Upper lobe of left lung (tissue), 4 donors: ENCODE measurements at regions not wholly inside any gene's neighbourhood (a gene's known extent, or its start where the extent isn't known, plus 50 kb on each side); places are given as distances from the start of the nearest gene placed in this dataset.

ENCODE experiments used
- EP300 ChIP-seq, 4 donors: sonication (generic); formaldehyde crosslinking; IDR thresholded peaks; one replicate each; pipeline ENCODE4 v1.5.1; 2017; ENCODE audit warnings: antibody characterized with exemption in 4 of 4, control low read depth in 2 of 4
- POLR2A ChIP-seq, 4 donors: fragments of 450-650 bp; IDR thresholded peaks; one replicate each; pipeline ENCODE4 v1.5.1; 2016 to 2017; ENCODE audit warnings: antibody characterized with exemption in 4 of 4, mild to moderate bottlenecking in 2 of 4
- POLR2AphosphoS5 ChIP-seq, 2 donors: sonication (generic); formaldehyde crosslinking; IDR thresholded peaks; one replicate each; pipeline ENCODE4 v1.5.1; 2017; ENCODE audit warnings: antibody characterized with exemption in 2 of 2
- TF ChIP-seq, protein P1 (sequence below), 6 experiments: fragments of 450-650 bp in 4 of 6; fragments of 200-600 bp in 2 of 6; sonication (generic) in 2 of 6; IDR thresholded peaks; one replicate each; pipeline ENCODE4 v1.5.1; 2016 to 2019; ENCODE audit warnings: antibody characterized with exemption in 6 of 6

DNA sequence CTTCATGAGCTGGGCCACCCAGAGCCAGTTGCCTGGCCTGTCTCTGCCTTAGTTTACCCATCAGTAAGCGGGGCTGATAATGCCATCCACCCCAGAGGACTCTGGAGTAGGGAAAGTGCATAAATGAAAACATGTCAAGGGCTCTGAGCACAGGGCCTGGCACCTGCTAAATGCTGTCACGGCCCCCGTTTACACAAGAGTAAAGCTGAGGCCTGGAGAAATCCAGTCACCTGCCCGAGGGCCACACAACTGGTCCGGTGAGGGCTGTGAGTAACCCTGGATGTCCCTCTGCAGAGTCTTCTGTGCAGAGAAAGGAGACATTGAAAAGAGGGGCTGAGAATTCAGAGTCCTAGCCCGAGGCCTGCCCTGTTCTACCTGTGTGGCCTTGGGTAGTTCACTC, 110.6 kb upstream of the ANO1 start:
- TF ChIP-seq, protein P1, sequence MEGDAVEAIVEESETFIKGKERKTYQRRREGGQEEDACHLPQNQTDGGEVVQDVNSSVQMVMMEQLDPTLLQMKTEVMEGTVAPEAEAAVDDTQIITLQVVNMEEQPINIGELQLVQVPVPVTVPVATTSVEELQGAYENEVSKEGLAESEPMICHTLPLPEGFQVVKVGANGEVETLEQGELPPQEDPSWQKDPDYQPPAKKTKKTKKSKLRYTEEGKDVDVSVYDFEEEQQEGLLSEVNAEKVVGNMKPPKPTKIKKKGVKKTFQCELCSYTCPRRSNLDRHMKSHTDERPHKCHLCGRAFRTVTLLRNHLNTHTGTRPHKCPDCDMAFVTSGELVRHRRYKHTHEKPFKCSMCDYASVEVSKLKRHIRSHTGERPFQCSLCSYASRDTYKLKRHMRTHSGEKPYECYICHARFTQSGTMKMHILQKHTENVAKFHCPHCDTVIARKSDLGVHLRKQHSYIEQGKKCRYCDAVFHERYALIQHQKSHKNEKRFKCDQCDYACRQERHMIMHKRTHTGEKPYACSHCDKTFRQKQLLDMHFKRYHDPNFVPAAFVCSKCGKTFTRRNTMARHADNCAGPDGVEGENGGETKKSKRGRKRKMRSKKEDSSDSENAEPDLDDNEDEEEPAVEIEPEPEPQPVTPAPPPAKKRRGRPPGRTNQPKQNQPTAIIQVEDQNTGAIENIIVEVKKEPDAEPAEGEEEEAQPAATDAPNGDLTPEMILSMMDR (IDR thresholded peaks at IDR 0.05): no peak
- TF ChIP-seq EP300 (IDR thresholded peaks at IDR 0.05): no peak
- TF ChIP-seq POLR2A (IDR thresholded peaks at IDR 0.05): no peak
- no peak for TF ChIP-seq POLR2AphosphoS5 (IDR thresholded peaks at IDR 0.05)
